ENCODE measurements at regions not wholly inside any gene's neighbourhood (a gene's known extent, or its start where the extent isn't known, plus 50 kb on each side); places are given as distances from the start of the nearest gene placed in this dataset.

DNA sequence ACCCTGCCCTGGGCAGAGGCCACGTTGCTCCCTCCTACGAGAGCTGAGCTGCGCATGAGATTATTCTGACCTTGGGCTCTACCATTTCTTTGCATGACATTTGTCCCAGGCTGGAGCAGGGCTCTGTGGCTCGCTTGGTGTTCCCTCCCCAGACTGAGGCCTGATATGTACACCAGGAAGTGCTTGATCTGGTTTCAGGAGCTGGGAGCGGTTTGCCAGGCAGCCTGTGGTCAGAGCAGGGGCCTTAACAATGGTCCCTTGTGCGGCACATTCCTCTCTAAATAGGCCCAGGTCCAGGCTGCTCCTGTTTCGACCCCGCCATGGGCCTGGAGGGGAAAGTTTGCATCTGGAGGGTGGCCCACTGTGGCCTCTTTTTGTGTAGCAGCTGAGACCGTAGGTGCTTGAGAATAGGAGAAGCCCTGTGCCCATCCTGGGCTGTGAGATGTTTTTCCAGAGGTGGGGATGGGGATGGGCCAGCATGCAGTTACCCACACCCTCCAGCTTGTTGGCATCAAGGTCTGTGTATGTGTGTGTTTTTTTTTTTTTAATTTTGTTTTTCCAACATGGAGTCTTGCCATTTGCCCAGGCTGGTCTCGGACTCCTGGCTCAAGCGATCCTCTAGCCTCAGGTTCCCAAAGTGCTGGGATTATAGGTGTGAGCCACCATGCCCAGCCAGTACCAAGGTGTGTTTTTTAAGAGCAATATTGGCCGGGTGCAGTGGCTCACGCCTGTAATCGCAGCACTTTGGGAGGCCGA, 253.9 kb downstream of the SEC14L1 start (continued):
- TF ChIP-seq, protein P1, sequence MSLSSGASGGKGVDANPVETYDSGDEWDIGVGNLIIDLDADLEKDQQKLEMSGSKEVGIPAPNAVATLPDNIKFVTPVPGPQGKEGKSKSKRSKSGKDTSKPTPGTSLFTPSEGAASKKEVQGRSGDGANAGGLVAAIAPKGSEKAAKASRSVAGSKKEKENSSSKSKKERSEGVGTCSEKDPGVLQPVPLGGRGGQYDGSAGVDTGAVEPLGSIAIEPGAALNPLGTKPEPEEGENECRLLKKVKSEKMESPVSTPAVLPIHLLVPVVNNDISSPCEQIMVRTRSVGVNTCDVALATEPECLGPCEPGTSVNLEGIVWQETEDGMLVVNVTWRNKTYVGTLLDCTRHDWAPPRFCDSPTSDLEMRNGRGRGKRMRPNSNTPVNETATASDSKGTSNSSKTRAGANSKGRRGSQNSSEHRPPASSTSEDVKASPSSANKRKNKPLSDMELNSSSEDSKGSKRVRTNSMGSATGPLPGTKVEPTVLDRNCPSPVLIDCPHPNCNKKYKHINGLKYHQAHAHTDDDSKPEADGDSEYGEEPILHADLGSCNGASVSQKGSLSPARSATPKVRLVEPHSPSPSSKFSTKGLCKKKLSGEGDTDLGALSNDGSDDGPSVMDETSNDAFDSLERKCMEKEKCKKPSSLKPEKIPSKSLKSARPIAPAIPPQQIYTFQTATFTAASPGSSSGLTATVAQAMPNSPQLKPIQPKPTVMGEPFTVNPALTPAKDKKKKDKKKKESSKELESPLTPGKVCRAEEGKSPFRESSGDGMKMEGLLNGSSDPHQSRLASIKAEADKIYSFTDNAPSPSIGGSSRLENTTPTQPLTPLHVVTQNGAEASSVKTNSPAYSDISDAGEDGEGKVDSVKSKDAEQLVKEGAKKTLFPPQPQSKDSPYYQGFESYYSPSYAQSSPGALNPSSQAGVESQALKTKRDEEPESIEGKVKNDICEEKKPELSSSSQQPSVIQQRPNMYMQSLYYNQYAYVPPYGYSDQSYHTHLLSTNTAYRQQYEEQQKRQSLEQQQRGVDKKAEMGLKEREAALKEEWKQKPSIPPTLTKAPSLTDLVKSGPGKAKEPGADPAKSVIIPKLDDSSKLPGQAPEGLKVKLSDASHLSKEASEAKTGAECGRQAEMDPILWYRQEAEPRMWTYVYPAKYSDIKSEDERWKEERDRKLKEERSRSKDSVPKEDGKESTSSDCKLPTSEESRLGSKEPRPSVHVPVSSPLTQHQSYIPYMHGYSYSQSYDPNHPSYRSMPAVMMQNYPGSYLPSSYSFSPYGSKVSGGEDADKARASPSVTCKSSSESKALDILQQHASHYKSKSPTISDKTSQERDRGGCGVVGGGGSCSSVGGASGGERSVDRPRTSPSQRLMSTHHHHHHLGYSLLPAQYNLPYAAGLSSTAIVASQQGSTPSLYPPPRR (CRISPR knock-in tag; IDR thresholded peaks at IDR 0.05; ENCODE audit: borderline replicate concordance), result peak; percentile 84; the same call in 1 of the 2 replicates
- TF ChIP-seq FOXK1 (CRISPR knock-in tag; IDR thresholded peaks at IDR 0.05; ENCODE audit: borderline replicate concordance, low read depth) (peak; percentile 38; the same call in 1 of the 2 replicates), TBP (CRISPR knock-in tag; IDR thresholded peaks at IDR 0.05) (no peak), CBFB (CRISPR knock-in tag; IDR thresholded peaks at IDR 0.05) (peak; percentile 67; the same call in 1 of the 2 replicates), ZFP37 (CRISPR knock-in tag; IDR thresholded peaks at IDR 0.05; ENCODE audit: borderline replicate concordance) (no peak), ZNF572 (CRISPR knock-in tag; IDR thresholded peaks at IDR 0.05) (0 out of 2 replicates have a peak, but pooled peaks have one; percentile 4), ZNF350 (CRISPR knock-in tag; IDR thresholded peaks at IDR 0.05; ENCODE audit: borderline replicate concordance, low read depth) (peak; percentile 76; the same call in 1 of the 2 replicates), AKAP8 (CRISPR knock-in tag; IDR thresholded peaks at IDR 0.05) (peak; percentile 83), RXRA (CRISPR knock-in tag; IDR thresholded peaks at IDR 0.05) (peak; percentile 88), ZNF83 (CRISPR knock-in tag; IDR thresholded peaks at IDR 0.05; ENCODE audit: borderline replicate concordance) (0 out of 2 replicates have a peak, but pooled peaks have one; percentile 0)
- TF ChIP-seq, protein P2, sequence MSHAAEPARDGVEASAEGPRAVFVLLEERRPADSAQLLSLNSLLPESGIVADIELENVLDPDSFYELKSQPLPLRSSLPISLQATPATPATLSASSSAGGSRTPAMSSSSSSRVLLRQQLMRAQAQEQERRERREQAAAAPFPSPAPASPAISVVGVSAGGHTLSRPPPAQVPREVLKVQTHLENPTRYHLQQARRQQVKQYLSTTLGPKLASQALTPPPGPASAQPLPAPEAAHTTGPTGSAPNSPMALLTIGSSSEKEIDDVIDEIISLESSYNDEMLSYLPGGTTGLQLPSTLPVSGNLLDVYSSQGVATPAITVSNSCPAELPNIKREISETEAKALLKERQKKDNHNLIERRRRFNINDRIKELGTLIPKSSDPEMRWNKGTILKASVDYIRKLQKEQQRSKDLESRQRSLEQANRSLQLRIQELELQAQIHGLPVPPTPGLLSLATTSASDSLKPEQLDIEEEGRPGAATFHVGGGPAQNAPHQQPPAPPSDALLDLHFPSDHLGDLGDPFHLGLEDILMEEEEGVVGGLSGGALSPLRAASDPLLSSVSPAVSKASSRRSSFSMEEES (CRISPR knock-in tag; IDR thresholded peaks at IDR 0.05), result peak; percentile 24; the same call in 1 of the 2 replicates
- TF ChIP-seq, protein P3, sequence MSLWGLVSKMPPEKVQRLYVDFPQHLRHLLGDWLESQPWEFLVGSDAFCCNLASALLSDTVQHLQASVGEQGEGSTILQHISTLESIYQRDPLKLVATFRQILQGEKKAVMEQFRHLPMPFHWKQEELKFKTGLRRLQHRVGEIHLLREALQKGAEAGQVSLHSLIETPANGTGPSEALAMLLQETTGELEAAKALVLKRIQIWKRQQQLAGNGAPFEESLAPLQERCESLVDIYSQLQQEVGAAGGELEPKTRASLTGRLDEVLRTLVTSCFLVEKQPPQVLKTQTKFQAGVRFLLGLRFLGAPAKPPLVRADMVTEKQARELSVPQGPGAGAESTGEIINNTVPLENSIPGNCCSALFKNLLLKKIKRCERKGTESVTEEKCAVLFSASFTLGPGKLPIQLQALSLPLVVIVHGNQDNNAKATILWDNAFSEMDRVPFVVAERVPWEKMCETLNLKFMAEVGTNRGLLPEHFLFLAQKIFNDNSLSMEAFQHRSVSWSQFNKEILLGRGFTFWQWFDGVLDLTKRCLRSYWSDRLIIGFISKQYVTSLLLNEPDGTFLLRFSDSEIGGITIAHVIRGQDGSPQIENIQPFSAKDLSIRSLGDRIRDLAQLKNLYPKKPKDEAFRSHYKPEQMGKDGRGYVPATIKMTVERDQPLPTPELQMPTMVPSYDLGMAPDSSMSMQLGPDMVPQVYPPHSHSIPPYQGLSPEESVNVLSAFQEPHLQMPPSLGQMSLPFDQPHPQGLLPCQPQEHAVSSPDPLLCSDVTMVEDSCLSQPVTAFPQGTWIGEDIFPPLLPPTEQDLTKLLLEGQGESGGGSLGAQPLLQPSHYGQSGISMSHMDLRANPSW (CRISPR knock-in tag; IDR thresholded peaks at IDR 0.05; ENCODE audit: borderline replicate concordance), result peak; percentile 68; the same call in 1 of the 2 replicates
- TF ChIP-seq, protein P4, sequence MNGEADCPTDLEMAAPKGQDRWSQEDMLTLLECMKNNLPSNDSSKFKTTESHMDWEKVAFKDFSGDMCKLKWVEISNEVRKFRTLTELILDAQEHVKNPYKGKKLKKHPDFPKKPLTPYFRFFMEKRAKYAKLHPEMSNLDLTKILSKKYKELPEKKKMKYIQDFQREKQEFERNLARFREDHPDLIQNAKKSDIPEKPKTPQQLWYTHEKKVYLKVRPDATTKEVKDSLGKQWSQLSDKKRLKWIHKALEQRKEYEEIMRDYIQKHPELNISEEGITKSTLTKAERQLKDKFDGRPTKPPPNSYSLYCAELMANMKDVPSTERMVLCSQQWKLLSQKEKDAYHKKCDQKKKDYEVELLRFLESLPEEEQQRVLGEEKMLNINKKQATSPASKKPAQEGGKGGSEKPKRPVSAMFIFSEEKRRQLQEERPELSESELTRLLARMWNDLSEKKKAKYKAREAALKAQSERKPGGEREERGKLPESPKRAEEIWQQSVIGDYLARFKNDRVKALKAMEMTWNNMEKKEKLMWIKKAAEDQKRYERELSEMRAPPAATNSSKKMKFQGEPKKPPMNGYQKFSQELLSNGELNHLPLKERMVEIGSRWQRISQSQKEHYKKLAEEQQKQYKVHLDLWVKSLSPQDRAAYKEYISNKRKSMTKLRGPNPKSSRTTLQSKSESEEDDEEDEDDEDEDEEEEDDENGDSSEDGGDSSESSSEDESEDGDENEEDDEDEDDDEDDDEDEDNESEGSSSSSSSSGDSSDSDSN (CRISPR knock-in tag; IDR thresholded peaks at IDR 0.05), result peak; percentile 90
- TF ChIP-seq, protein P5, sequence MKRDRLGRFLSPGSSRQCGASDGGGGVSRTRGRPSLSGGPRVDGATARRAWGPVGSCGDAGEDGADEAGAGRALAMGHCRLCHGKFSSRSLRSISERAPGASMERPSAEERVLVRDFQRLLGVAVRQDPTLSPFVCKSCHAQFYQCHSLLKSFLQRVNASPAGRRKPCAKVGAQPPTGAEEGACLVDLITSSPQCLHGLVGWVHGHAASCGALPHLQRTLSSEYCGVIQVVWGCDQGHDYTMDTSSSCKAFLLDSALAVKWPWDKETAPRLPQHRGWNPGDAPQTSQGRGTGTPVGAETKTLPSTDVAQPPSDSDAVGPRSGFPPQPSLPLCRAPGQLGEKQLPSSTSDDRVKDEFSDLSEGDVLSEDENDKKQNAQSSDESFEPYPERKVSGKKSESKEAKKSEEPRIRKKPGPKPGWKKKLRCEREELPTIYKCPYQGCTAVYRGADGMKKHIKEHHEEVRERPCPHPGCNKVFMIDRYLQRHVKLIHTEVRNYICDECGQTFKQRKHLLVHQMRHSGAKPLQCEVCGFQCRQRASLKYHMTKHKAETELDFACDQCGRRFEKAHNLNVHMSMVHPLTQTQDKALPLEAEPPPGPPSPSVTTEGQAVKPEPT (CRISPR knock-in tag; IDR thresholded peaks at IDR 0.05; ENCODE audit: low read depth), result peak; percentile 35; the same call in 1 of the 2 replicates

All from HepG2 (cell line).